Effector CD8-positive, alpha-beta T cell (primary cell): ENCODE measurements at regions not wholly inside any gene's neighbourhood (a gene's known extent, or its start where the extent isn't known, plus 50 kb on each side); places are given as distances from the start of the nearest gene placed in this dataset.

ENCODE experiments used
- DNase-seq: peaks from one replicate; lab custom pipeline; 2025; lab: John Stamatoyannopoulos, UW

DNA sequence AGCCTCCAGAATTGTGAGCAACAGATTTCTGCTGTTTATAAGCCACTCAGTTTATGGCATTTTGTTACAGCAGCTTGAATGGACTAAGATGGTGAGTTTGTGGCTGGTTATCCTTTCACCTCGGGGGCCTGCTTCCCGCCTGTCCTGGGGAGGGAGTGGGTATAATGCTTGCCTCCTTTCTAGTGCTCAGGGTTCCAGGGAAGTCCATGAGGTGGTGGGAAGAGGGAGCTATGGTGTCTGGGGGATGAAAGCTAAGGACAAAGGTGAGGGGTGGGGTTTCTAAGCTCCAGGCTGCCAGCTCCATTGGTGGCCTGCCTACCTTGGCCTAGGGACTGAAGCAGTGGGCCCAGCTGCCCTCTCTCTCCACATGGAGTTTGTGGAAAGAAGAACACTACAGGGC is 50.2 kb upstream of the SDK2 start:
- DNase-seq, result no peak

DNA sequence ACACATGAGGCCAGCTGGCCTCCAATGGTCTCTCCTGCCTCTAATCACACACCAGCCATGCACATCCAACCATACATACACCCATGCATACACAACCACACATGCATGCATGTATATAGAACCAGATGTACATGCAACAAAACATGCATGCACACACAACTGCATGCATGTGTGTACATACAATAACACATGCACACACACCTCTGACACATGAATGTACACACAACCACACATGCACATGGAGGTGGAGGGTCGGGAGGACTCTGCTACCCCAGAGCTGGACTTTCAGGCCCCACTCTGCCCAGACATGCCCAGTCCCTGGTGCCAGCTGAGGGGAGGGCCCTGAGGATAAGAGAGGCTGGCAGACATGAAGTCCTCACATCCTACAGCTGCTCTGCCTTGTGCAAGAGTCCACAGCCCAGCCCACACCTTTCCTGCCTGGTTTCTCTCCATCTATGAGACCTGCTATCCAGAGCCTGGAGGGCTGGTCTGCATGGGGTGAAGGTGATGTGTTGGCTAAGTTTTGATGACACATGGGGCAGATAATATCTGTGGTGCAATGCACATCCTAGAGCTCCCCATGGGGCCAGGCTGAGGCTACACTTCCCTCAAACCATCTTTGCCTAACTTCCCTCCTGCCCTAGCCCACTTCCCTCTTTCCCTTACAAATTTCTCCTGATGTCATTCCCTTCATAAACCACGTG is 50.9 kb upstream of the SDK2 start:
- no peak for DNase-seq

DNA sequence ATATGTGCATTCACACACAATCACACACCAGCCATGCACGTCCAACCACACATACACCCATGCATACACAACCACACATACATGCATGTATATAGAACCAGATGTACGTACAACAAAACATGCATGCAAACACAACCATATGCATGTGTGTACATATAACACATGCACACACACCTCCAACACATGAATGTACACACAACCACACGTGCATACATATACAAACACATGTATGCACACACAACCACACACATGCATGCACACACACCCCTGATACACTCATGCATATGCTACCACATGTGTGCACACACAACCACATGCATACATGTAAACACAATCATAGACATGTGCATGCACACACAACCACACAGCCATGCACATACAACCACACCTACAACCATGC is 52.0 kb upstream of the SDK2 start:
- no peak for DNase-seq

DNA sequence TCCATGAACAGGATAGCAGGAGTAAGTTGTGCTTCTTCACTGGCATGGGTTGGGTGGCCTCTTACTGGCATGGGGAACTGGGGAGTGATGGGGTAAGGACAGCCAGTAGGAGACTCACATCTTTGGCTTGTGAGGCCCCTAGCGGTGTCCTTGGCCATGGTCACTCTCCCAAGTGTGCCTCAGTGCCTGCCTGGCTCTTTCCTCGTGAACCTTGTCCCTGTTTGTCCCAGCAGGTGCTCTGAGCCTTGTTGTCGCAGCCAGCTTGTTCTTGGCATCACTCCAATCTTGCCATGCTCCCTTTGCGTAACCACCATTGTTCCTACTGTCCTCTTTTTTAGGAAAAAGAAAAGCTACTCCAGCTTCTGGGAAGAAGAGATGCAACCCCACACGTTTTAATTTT is 53.6 kb upstream of the SDK2 start:
- DNase-seq, result no peak

DNA sequence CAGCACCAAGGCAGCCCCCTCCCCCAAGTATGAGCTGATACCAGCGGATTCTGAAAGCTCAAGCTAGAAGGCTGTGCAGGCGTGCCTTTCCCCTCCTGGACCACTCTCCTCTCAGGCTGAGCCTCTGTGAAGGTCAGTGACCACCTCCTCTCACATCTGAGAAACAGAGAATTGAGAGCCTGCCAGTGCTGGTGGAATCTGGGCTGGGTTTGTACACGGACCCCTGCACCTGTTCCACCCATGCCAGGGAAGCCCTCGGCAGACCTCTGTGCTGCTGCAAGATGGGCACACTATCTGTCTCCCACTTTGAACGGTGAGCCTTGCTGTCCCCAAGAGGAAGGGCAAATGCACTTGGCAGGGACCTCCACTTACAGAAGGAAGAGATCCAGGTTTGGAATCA is 54.7 kb upstream of the SDK2 start:
- DNase-seq, result no peak

DNA sequence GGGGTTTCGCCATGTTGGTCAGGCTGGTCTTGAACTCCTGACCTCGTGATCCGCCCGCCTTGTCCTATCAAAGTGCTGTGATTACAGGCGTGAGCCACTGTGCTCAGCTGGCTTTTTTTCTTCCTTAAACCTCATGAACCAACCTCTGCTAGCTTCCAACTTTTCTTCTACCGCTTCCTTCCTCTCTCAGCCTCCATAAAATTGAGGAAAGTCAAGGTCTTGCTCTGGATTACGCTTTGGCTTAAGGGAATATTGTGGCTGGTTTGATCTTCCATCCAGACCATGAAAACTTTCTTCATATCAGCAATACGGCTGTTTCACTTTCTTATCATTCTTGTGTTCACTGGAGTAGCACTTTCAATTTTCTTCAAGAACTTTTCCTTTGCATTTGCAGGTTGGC is 57.5 kb upstream of the SDK2 start:
- no peak for DNase-seq

DNA sequence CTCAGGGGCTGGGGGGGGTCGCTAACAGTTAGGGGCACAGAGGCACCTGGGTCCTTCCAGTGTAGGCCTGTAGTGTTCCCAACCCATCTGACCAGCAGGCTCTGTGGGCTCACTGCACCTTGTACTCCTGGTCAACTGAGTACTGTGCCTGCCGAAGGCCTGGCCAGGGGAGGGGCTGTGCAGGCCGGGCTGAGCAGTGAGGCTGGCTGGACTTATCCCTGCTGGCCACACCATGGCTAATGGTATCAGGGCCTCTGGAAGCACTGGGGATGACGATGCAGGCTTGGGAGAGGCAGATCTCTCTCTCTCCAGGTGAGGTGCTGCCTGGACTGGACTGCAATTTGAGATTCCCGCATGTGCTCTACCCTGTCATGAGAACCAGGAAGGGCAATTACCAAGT is 58.9 kb upstream of the SDK2 start:
- no peak for DNase-seq

DNA sequence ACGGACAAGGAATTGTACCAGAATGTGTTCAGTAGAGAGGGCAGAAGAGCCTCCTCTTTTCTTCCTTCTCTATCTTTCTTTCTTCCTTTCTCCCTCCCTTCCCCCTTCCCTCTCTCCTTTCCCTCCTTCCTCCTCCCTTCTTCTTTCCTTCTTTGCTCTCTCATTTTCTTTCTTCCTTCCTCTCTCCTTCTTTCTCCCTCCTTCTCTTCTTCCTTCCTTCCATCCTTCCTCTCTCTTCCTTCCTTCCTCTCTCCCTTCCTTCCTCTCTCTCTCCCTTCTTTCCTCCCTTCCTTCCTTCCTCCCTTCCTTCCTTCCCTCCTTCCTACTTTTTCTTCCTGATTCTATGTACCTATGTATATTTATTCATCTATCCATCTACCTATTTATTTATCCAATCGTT is 59.7 kb upstream of the SDK2 start:
- DNase-seq, result no peak

DNA sequence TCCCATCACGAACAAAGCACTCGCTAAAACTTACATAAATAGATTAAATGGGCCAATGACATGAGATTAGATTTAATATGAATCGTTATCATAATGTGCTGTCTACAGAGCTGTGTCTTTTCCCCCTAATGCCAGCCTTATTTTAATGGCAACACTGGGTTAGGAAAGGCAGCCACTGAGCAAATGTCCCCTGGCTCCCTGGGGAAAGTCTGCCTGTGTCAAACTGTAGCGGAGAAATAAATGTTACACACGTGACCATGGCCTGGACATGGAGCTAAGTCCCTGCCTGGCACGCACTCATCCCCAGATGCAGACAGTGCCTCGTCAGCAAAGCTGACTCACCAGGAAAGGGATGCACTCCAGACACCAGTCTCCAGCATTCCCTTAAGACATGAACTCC is 61.3 kb upstream of the SDK2 start:
- no peak for DNase-seq

DNA sequence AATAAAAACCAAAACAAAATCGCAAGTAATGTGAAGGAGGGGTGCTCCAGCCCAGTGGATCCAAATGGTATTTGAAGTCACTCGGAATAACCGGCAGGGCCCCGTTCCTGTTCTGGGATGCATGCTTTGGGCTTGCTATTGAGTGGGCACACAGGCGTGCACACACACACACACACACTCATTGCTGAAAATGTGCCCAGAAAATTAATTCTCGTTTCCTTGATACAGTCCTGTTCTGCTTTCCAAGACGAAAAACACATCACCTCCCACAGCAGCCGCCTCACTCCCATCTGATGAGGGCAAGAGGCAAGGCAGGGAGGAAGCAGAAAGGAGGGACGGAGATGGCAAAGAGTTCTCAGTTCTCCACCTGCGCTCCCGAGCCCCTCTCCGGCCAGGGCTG is 62.2 kb upstream of the SDK2 start:
- no peak for DNase-seq

DNA sequence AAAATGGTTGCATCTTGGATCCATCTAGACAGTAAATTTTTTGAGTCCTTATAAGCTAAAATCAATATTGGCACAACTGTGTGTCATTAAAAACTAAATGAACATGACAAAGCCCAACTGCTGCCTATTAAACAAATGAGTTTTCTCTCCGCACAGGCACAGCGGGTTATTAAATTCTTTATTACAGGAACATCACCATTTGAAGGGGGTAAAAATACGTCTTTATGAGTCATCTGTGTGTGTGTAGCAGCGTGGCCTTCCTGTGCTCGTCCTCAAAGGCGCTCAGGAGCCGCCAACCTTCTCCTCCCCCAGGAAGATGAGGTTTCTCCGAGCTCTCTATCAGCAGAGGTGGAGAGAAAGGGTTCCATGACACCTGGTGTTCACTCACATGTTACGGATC is 62.6 kb upstream of the SDK2 start:
- no peak for DNase-seq

DNA sequence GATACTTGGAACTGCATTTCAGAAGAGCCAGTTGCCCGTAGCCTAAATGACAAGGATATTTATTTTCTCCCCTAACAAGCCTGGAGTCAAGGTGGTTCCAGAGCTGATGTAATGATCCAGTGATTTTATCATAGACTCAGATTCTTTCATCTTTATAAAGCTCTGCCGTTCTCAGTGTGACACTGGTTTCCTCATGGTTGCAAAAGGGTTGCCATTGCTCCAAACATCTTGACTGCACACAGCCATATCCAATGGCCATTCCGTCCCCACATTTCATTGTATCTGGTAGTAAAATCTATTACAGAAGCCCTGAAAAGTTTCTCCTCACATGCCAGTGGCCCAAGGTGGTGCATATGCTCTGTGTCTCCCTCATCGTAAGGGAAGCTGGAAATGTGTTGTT is 63.1 kb upstream of the SDK2 start:
- no peak for DNase-seq

DNA sequence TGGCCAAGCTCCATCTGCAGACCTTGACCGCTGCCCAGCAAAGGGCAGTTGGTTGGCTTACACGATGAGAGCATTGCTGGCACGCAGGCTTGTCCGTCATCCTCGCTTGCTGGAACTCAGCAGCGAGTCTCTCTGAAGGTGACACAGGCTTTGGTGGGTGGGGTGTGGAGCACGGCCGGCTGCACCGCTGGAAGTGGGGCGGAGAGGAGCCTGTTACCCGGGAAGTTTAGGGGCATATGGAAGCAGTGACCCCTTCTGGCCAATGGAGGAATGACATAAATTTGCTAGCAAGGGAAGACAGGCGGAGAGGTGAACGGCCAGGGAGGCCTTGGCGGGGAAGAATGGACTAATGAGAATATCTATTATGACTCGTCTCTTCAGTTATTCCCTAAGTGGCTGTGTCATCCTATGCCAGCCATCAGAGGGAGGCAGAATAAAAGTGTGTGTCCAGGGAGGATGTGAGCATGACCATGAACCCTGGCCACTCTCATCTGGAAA is 65.9 kb upstream of the SDK2 start:
- DNase-seq, result peak; percentile 38

DNA sequence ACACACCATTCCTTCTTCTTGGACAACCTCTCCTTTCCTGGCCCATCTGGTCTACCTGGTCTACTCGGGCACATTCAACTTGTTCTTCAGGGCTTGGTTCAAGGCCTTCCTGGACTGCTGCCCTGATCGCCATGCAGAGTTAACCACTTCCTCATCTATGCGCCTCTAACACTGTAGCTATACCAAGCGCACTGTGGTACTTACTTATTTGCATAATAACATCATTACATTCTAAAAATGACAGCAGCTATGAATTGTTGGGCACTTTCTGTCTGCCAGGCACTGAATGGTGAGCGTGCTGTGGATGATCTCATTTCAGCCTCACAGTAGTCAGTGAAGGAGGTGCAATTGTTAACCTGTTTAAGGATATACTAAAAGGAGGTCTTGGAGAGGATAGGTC is 66.9 kb upstream of the SDK2 start:
- no peak for DNase-seq

DNA sequence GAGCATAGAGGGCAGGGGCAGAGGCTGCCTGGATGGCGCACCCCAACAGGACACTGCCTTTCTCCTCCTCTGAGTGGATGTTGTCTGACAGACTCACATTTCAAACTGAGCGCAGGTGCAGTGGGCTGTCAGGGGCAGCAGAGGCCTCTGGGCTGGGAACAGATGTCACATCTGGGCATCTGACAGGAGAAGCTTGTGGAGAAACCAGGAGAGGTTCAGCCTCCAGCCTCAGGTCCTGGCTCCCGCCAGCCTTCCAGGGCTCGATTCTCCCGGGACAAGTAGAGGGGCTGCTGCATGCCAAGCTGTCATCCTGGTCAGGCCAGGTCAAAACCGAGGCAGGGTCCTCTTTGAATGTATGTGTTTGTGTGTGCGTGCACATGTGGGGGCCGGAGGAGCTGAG is 67.7 kb upstream of the SDK2 start:
- DNase-seq, result no peak

DNA sequence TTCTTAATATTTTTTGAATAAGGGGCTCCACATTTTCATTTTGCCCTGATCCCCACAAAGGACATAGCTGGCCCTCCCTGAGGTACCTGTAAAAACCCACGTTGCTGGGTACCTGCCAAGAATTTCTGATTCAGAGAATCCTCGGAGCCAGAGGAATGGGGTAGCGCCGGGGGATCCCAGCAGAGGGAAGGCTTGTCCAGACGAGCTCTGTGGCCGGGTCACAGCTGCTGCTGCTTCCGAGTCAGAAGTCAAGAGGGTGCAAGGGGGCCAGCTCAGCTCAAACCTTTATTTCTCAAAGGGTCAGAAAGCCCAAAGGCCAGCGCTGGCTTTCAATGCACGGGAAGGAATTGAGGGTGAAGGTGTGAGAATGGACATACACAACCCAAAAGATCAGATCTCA is 68.9 kb upstream of the SDK2 start:
- no peak for DNase-seq

DNA sequence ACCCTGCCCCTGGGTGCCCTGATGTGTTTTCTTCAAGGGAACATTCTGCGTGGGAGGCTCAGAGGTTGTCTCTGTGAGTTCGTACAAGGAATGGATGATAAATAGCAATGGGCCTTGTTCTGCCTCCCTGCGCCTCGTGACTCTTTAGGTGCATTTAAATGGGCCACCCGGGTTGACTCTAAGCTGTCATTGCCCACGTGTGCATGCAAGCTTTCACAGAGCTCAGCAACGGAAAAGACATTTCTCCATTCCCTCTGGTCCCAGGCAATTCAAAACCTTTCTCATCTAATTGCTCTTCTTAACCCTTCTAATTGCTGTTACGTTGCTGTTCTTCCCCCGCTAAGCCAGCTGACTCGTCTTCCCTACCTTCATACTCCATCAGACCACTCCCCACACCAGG is 71.5 kb upstream of the SDK2 start:
- no peak for DNase-seq

DNA sequence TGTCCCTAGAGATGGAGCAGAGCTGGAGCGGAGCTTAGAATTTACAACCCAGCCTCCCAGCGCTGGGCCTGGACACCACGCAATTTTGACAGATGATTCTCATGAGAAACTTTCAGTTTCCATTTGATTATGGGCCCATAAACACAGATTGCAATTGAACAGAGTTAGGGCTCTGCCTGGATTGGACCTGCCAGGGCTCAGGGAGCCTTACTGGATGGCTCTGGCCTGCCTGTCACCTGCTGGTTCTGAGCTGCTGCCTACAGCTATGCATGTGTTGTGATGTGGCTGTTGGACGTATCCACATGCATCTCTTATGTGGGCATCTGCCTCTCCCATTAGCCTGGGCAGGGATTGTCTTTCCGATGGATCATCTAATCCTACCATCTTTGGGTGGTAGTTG is 73.4 kb upstream of the SDK2 start:
- no peak for DNase-seq

DNA sequence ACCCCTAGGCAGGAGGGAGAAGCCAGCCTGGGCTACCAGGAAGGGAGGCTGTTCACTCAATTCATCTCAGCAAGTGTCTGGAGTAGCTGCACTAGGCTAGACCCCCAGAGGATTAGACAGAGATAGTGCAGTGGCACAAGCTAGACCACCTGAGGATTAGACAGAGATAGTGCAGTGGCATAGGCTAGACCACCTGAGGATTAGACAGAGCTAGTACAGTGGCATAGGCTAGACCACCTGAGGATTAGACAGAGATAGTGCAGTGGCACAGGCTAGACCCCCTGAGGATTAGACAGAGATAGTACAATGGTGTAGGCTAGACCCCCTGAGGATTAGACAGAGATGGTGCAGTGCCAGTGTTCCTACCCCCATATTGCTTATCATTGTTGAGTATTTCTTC is 74.1 kb upstream of the SDK2 start:
- DNase-seq, result no peak

DNA sequence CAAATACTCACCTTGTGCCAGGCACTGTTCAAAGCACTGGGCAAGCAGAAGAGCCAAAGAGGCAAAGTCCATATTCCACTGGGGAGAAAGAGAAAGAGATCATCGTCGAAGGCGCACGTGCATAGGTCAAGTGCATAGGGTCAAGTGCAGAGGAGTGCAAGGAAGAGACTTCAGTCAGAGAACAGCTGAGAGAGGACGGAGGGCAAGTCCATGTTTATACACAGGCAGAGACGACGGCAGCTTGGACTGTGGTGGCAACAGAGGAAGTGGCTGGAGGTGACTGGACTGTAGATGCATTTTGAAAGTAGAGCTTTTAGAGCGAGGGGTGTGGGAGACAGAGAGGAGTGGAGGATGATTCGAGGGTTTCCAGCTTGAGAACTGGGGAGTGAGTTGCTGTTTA is 74.7 kb upstream of the SDK2 start:
- no peak for DNase-seq

DNA sequence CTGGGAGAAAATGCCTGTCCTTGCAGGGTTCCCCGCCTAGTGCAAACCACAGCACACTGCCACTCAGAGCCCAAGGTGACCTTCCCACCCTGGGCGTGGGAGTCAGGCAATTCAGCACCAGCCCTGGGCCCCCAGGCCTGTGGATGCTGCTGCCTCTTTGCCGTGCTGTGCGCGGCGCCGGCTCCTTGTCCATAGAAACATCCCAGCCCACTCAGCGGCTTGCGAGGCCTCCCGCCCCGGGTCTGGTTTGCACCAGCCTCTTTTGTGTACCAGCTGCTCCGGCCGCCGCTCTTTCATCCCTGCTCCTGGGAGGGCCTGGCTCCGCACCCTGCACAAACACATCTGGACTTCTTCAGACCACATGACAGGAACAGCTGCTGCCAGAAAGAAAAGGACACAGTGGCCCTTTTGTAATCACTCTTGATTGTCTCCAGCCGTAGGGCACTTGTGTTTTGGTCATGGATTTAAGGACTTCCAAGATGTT is 75.4 kb upstream of the SDK2 start:
- DNase-seq, result no peak

DNA sequence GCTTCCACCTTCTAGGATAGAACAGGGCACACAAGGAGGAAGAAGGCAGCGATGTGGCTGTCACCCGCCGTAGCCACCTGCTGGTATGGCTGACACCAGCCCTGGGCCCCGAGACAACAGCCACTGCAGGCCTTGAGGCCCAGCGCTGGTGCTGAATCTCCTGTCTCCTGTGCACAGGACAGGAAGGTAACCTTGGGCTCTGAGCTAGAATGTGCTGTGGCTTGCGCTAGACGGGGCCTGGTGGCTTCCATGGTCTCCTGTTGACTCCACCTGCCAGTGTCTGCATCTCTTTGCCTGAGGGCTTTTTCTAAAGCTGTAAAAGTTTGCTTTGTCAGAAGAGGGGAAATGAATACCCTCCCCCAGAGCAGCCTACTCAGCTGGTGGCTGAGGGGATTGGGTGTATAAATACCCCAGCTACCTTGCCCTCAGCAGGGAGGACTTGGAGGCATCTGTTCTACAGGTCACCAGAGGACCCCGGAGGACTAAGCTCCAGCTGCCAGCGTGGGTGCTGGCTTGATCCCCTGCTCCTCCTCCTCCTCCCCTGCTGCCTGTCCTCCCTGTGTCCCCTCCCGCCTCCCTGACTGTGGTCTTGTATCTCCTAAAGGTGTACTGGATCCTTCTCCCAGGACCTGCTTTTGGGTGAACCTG is 76.1 kb upstream of the SDK2 start:
- no peak for DNase-seq

DNA sequence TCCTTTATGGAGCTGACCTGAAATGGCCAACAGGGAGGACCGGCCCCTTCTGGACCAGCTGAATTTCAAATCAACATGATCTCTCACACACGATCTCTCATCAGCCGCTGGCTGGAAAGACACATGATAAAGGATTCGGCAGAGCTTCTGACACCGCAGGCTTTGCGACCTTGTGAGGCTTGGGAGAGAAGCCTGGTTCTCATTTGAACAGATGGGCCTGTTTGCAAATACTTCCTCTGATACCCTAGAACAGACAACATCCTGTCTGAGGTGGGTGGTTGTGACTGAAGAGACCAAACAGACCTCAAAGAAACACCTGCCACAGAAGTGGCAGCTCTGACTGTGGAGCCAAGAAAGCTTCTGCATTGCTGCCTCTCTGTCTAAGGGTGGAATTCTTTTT is 77.9 kb upstream of the SDK2 start:
- no peak for DNase-seq

DNA sequence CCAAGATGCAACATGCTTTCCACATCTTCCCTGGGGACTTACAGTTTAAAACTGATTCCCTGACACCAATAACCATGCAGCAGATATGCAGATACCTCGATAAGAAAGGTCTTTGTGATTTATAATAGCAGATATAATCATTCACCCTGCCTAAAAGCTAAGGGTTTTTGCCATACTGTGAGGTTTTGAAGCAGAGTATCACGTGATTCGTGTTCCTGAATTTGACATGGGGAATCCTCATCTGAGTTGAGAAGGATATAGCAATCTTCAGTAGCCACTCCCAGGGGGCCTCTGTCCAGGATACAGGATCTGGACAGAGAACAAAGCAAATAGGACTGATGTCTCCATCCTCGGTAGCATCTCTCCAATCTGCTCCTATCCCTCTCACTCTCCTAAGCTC is 79.1 kb upstream of the SDK2 start:
- no peak for DNase-seq
